ENCODE measurements at regions not wholly inside any gene's neighbourhood (a gene's known extent, or its start where the extent isn't known, plus 50 kb on each side); places are given as distances from the start of the nearest gene placed in this dataset.

DNA sequence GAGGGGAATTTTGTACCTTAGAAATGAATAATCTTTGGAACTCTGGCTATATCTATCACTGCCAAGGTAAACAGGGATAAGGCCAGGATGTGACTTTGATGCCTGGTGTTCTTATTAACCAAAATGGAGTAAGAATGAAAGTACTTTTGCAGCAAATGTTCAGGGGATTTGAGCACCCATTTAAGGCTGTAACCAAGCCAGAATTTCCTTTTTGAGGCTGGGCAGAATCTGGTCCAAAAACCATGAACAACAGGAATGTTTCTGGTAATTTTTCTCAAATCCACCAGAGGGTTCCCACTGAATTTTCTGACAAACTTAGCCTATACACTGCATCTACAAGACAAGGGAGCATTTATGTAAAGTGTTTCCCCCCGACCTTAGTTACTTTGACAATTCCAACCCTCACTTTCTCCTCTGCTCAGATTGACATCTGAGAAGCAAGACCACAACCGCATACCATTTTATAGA is 120.6 kb downstream of the BAMBI start:
- no peak for DNase-seq (ENCODE audit: low spot score in 2 of 2)
- 40 to 49% methylated on average over 2 of the region's 2 CpGs for WGBS, 2 donors
- TF ChIP-seq, protein P1, sequence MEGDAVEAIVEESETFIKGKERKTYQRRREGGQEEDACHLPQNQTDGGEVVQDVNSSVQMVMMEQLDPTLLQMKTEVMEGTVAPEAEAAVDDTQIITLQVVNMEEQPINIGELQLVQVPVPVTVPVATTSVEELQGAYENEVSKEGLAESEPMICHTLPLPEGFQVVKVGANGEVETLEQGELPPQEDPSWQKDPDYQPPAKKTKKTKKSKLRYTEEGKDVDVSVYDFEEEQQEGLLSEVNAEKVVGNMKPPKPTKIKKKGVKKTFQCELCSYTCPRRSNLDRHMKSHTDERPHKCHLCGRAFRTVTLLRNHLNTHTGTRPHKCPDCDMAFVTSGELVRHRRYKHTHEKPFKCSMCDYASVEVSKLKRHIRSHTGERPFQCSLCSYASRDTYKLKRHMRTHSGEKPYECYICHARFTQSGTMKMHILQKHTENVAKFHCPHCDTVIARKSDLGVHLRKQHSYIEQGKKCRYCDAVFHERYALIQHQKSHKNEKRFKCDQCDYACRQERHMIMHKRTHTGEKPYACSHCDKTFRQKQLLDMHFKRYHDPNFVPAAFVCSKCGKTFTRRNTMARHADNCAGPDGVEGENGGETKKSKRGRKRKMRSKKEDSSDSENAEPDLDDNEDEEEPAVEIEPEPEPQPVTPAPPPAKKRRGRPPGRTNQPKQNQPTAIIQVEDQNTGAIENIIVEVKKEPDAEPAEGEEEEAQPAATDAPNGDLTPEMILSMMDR (IDR thresholded peaks at IDR 0.05) = no peak
- TF ChIP-seq POLR2A (IDR thresholded peaks at IDR 0.05) = no peak
- intact Hi-C loops (cut with DNase I; ENCODE audit: low total_unique reads) = no loop called here
- no peak overlapping the region for H3K4me3 ChIP-seq (ENCODE audit: low read depth, poor library complexity, severe bottlenecking)

DNA sequence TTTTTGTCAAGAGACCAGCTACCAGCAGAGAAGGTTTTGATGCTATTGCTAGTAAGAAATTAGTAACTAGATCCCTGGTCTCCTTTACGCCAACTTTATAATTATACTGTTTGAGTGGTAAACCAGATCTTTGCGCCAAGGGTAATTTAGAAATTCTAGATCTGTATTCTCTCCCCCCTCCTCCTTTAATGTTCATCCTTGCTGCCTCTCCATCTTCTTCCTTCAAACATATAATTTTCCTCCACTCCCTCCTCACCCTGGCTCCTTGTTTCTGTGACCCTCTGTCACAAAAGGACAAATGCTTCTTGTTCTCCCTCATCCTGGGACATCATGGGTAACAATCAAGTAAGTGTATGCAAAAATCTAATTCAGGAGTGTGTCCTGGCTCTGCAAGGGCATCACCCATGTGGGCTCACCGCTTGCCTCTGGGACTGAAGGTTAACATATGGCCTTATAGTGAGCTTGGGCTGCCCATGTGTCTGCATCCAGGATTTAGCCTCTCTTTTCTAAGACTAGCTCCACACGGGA is 121.2 kb downstream of the BAMBI start:
- TF ChIP-seq, protein P1 (IDR thresholded peaks at IDR 0.05) = no peak
- no peak for TF ChIP-seq POLR2A (IDR thresholded peaks at IDR 0.05)
- WGBS, 2 donors = 83 to 86% methylated on average over 4 of the region's 4 CpGs
- H3K4me3 ChIP-seq (ENCODE audit: low read depth, poor library complexity, severe bottlenecking) = no peak overlapping the region

GRCh38 chr10:28798964-28799363 is 121.6 kb downstream of the BAMBI start:
- no peak overlapping the region for H3K4me3 ChIP-seq (ENCODE audit: low read depth, poor library complexity, severe bottlenecking)
- TF ChIP-seq POLR2A (IDR thresholded peaks at IDR 0.05) = no peak
- TF ChIP-seq, protein P1 (IDR thresholded peaks at IDR 0.05) = no peak
- WGBS, 2 donors = 88 to 96% methylated on average over 2 of the region's 2 CpGs
- intact Hi-C loops (cut with DNase I; ENCODE audit: low total_unique reads) = no loop called here
- no peak for DNase-seq (ENCODE audit: low spot score in 2 of 2)

More for the DNA sequence above, 121.2 kb downstream of the BAMBI start:
- DNase-seq (ENCODE audit: low spot score in 2 of 2) = no peak
- intact Hi-C loops (cut with DNase I; ENCODE audit: low total_unique reads) = no loop called here

DNA sequence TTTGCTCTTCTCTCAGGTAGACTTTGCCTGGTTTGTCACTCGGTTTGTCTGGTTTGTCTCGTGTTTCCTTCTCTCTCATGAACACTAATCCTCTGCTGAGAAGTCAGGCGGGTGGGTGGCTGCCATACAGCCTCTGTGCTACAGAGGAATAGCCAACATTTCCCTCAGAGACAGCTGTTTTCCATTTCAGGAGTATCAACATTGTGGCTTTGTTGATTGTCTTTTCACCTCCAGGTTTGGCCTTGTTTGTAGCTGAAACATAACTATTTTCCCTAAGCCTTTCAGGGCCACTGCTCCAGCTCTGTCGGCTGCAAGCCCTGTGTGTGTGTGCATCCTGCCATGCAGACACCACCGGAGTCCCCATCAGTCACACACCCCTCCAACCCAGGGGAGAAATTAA is 122.8 kb downstream of the BAMBI start:
- no peak for DNase-seq (ENCODE audit: low spot score in 2 of 2)
- 61 to 62% methylated on average over 5 of the region's 5 CpGs for WGBS, 2 donors
- intact Hi-C loops (cut with DNase I; ENCODE audit: low total_unique reads) = no loop called here
- no peak overlapping the region for H3K4me3 ChIP-seq (ENCODE audit: low read depth, poor library complexity, severe bottlenecking)
- TF ChIP-seq, protein P1 (IDR thresholded peaks at IDR 0.05) = no peak
- no peak for TF ChIP-seq POLR2A (IDR thresholded peaks at IDR 0.05)

GRCh38 chr10:28801247-28801646 is 123.9 kb downstream of the BAMBI start:
- WGBS, 2 donors = 96 to 98% methylated on average over 5 of the region's 5 CpGs
- no peak for DNase-seq (ENCODE audit: low spot score in 2 of 2)
- no peak for TF ChIP-seq POLR2A (IDR thresholded peaks at IDR 0.05)
- TF ChIP-seq, protein P1 (IDR thresholded peaks at IDR 0.05) = no peak
- H3K4me3 ChIP-seq (ENCODE audit: low read depth, poor library complexity, severe bottlenecking) = no peak overlapping the region
- intact Hi-C loops (cut with DNase I; ENCODE audit: low total_unique reads) = no loop called here

DNA sequence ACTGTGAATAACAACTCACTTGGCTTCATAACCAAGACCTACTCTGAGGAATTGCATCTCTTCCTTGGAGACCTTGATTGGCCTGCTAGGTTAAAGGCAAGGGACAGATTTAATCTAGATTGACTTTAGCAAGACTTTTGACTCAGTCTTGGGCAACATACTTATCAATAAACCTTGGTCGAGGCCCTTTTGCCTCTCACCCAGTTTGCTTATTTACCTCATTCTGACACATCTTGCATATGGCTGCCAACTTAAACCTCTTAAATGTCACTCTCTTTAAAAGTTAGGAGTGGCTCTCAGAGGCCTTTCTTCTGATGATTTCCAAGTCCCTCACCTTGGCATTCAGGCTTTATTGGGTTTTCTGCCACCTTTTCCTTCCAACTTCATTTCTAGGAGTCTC is 124.5 kb downstream of the BAMBI start:
- no peak for DNase-seq (ENCODE audit: low spot score in 2 of 2)
- TF ChIP-seq, protein P1 (IDR thresholded peaks at IDR 0.05) = no peak
- TF ChIP-seq POLR2A (IDR thresholded peaks at IDR 0.05) = no peak
- H3K4me3 ChIP-seq (ENCODE audit: low read depth, poor library complexity, severe bottlenecking) = no peak overlapping the region
- WGBS, 2 donors = 71 to 95% methylated on average over 1 of the region's 1 CpG
- intact Hi-C loops (cut with DNase I; ENCODE audit: low total_unique reads) = no loop called here

Data from lower leg skin (tissue), 4 donors.